Stimulated activated CD4-positive, alpha-beta T cell treated with anti-CD3 and anti-CD28 coated beads, Interleukin-2, amount 100 ng/mL, for 48 hours (primary cell): ENCODE measurements at regions not wholly inside any gene's neighbourhood (a gene's known extent, or its start where the extent isn't known, plus 50 kb on each side); places are given as distances from the start of the nearest gene placed in this dataset.
"Not testable (repeated sequence)": the region's sequence is repeated elsewhere in the genome, so short reads cannot be mapped to it uniquely, and the experiment has no call there.

ENCODE experiments used
- DNase-seq, 2 donors: peaks; one replicate each; pipeline ENCODE4 v3.0.0-alpha.2; 2020

DNA sequence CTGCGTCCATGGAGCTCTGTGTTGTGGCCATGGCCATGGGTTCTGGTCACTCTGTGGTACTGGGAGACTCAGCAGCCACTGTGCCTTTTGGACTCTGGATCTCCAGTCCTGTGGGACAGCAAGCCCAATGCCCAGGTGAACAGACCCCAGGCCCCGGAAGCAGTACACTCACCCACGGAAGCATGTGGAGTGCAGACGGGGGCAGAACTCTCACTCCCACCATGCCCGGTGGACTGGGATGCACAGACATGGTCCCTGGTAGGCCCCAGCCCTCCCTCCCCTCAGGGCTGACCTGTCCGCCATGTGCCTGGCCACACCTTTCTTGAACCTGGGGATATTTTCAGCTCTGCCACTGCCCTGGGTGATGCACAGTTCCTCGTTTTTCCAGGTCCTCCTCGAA, 163.3 kb downstream of the URI1 start:
- no peak for DNase-seq

DNA sequence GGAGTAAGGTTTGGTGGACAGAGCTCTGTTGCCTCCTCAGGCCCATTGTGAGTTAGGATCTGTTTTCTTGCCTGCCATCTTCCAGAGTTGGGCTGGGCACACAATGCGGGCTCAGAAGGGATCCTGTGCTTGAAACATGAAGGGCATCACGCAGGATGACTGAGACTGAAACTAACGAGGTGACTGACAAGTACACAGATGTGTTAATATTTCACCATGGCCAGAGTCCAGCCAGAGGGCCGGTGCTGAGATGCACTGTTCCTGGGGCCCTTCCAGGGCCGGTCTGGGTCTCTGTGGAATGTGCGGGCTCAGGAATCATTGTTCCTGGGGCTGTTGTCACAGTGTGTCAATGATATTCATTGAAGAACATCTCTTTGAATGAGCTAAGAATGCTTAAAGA, 163.7 kb downstream of the URI1 start:
- no peak for DNase-seq

DNA sequence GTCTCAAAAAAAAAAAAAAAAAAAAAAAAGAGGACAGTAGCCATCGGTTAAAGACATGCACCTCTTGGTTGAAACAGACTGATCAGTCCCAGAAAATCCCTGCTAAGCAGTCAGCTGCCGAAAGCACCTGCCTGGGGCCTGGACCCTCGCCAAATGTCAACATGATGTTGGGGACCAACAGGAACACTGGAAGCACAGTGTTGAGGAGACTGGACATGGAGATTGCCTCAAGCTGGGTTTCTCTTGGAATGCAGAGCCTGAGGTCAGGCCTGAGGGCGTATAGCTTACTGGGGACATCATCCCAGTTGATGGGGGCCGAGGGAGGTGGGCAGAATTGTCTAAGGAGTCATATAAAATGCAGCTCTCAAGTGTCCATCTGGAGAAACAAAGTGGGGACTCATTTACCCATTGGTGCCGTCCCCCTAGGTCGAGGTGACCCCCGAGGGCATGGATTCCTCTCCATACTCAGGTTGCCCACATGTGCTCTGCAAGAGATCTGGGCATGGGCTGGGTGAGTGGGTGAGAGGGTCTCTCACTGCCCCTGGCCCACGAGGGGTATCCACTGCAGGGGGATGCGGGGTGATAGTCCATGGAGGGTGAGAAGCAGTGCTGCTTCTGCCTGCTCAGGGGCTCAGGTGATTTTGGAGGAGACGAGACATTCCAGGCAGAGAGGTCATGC, 164.5 kb downstream of the URI1 start:
- DNase-seq, result no peak

DNA sequence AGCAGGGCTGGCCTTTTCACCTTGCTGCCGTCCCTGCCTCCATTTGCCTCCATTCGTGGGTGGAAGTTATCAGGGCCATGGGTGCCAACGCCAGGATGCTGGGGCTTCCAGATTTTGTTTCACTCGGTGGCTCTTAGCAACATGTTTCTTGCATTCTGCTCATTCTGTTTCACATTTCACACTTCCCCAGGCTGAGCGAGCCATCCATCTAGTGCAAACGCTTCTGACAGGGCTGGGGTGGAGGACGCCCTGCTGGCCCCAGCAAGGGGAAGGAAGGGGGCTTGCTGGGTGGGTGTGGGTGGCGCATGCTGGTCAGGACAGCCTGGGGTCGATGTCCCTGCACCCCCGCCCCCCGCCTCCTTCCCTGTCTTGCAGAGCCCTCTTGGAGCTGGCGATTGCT, 165.2 kb downstream of the URI1 start:
- no peak for DNase-seq

DNA sequence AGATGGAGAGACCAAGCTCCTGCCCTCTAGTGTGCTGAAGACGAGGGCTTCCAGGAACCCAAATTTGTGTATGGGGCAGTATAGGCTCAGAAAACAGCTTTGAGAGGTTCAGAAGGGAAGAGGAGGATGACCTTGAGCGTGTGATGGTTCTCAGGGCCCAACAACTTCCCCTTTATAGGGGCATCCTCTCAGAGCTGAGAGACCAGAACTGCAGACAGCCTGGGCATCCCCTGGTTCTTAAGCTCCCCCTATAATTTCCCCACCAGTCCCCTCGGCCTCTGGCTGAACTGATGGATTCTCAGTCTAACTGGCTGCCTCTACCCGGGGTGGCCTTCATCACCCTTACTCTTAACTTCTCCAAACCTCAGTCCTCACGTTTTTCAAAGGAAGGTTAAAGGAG, 167.5 kb downstream of the URI1 start:
- DNase-seq, result no peak

DNA sequence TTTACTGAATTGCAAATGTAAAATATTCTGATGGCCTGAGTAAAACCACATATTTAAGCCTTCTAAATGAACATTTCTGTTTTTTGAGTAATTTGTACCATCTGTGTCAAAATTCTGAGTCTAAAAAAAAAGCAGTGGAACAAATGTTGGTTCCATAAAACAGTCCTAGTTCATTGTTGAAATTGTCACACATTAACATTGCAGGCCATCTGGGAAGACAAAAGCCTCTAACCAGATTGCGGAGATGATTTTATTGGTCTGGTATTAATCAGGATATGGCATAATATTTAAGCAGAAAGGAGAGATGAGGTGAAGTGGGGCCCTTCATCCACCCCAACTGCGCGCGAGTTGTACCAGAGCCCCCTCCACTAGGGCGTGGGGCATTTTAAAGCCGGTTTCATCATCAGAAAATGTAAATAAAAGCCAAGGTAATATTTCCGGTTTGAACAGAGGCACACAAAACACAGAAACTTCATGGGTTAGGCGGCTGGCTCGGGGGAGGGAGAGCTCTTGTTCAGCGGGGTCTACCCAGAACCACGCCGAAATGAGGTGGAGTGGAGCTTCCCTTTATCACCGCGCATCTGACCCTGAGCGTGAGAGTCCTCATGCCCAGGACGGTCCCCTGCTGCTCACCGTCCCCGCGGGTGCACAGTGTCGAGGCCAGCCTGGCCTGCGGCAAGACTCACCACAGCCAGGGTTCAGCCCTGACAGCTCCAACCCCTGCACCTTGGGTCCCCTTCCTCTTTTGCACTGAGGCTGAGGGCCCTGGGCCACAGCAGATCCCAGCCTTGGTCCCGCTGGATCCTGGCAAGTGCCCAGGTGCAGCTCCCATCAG, 169.2 kb downstream of the URI1 start:
- no peak for DNase-seq

DNA sequence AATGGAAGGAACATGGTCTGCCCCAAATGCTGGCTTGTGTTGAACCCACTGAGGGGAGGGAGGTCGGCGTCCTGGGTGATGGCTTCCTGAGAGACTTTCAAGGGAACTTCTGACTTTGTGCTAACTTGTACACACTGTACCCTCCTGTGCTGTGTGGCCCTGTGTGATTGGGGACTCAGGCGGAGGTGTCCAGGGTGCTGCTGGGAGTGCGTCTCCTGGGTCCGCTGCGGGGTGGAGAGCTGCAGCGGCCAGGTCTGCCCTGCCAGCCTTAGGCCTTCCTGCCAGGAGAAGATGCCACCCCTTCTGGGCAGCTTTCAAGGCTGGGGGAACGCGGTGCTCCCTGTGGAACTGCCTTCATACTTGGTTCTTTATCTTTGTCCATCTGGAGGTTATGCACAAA, 170.1 kb downstream of the URI1 start:
- no peak for DNase-seq

DNA sequence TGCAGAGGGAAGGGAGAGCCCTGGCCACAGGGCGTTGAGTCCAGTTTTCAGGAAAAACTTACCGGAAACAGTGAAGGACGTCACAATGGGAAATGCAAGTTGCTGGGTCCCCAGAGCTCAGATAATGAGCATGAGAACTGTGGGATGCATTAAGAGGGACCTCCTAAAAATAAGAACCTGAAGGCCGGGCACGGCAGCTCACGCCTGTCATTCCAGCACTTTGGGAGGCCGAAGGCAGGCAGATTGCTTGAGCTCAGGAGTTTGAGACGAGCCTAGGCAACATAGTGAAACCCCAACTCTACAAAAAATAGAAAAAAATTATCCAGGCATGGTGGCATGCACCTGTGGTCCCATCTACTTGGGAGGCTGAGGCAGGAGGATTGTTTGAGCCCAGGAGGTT, 170.6 kb downstream of the URI1 start:
- no peak for DNase-seq

DNA sequence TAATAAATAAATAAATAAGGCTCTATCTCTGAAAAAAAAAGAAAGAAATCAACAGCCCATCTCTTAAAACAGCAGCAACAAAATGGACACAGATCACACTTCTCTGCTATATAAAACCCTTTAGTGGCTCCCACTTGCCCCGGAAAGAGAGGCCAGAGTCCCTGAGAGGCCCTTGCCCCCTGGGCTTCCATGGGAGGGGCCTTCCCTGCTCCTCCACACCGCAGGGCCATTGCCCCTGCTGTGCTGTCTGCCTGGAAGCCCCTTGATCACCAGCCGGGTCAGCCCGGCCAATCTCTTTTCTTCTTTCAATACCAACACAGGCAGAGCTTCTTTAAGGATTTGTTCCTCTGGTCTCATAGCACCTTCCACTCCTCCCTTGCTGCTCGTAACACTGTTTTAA, 171.1 kb downstream of the URI1 start:
- no peak for DNase-seq

DNA sequence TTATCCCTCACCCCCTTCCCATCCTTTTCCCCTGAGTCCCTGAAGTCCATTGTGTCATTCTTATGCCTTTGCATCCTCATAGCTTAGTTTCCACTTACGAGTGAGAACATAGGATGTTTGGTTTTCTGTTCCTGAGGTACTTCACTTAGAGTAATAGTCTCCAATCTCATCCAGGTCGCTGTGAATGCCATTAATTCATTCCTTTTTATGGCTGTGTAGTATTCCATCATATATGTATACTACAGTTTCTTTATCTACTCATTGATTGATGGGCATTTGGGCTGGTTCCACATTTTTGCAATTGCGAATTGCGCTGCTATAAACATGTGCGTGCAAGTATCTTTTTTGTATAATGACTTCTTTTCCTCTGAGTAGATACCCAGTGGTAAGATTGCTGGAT, 172.1 kb downstream of the URI1 start:
- not testable (repeated sequence) for DNase-seq

DNA sequence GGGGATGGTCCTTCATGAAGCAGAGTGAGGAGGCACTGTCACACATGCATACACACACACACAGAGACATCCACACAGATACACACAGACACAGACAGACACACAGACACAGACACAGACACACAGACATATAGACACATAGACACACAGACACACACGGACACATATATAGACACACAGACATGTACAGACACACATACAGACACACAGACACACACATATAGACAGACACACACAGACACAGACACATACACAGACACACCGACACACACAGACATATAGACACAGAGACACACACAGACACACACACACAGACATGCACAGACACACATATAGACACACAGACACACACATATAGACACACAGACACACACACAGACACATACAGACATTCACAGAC, 173.9 kb downstream of the URI1 start:
- DNase-seq, result no peak

DNA sequence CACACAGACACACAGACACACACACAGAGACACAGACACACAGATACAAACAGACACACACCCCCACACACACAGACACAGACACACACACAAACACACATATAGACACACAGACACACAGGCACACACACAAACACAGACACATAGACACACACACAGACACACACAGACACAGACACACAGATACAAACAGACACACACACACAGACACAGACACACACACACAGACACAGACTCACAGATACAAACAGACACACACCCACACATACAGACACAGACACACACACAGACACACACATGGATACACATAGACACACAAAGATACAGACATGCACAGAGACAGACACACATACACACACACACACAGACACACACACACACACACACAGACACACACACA, 174.5 kb downstream of the URI1 start:
- DNase-seq, result no peak

DNA sequence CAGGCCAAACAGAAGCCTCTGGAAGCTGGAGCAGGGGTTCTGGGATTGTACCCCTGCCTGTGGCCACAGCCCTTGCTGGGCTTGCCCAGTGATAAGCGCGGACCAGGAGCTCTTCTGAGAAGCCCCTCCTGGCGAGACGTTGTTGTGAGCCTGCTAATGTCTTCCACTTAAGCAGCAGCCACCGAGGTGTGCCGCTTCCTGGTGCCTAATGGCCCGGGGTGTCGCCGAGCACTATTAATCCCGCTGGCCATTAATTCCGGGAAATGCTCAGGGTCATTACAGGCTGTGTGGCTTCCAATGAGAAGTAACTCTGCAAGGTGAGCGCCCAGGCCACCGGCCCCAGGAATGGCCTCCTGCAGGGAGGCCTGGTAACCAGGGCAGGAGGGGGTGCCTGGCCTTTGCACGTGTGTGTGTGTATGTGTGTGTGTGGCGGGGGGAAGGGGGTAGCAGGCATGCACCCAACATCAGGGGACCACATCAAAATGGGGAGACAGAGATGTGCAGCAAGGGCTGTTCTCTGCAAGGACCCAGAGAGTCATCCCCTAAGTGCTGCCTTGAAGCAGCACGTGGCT, 175.0 kb downstream of the URI1 start:
- no peak for DNase-seq

DNA sequence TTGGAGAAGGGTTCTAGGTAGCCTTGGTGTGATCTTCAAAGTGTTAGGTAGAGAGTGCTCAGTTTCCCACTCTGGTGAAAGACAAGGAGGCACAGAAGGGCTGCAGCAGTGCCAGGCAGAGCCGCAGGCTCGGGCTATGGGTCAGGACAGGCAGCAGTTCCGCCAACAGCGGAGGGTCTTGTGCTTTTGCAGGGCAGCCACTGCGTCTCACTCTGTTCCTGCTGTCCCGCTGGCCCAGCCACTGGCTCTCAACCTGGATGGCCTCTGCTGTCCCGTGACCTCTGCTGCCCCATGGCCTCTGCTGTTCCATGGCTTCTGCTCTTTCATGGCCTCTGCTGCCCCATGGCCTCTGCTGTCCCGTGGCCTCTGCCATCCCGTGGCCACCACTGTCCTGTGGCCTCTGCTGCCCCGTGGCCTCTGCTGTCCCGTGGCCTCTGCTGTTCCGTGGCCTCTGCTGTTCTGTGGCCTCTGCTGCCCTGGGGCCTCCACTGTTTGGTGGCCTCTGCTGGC, 175.7 kb downstream of the URI1 start:
- DNase-seq, result no peak

DNA sequence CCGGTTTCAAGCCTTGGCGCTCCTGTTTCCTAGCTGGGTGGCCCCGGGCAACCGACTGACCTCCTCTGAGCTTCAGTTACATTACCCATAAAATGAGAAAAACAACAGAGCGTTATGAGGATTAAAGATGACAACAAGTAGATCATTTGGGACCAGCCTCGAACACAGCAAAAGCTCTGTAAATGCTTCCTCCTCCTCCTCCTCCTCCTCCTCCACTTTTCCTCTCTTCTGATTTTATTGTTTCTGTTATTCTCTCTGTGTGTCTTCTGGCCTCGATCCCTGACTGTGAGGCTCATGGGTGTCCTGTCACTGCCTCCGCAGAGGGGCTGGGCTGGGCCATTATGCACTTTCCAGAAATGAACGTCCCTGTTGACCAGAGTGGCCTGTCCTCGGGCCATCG, 176.2 kb downstream of the URI1 start:
- DNase-seq, result no peak

DNA sequence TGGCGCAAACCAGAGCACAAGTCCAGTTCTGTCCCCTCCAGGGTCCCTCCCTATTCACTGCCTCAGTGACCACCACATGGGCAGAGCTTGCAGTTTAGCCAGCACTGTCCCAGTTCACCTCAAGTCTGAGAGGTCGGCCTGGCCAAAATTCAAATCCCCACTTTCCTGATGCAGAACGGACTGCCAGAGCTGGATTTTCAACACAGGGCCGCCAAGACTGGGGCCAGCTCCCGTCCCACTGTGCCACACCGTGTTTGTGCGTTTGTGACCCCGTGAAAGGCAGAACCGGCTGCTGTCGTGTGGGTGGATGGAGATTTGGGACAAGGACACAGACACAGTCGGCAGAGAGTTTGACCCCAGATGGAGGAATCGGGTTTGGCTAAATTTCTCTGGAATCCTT, 176.7 kb downstream of the URI1 start:
- no peak for DNase-seq

DNA sequence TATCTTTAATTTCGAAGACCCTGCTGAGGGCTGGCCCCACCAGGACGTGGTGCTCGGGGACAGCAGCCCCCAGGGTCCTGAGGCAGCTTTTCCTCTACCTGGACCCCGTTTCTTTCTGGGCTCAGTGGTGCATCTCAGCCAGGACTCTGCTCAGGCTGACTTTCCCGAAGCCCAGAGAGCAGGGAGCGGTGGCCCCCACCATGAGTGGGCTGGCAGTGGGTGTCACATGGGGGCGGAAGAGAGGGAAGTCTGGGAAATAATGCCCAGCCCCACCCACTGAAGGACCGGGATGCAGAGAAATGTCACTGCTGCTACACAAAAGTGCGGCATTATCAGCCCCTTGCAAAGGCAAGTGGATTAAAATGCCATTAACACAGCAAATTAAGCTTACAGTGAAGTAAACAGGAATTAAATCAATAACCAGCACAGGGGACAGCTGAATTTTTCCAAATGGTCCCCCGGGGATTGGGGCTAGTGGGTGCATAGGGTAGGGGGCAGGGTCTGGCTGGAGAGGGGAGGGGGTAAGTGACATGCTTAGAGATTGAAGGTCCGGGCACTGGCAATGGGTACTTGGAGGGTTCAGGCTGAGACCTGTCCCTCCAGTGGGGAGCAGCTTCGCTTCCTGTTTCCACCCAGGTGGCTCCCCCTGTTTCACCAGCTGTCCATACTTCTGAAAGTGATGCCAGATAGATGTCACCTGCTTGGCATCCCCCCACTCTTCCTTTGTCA, 177.3 kb downstream of the URI1 start:
- DNase-seq, result no peak

DNA sequence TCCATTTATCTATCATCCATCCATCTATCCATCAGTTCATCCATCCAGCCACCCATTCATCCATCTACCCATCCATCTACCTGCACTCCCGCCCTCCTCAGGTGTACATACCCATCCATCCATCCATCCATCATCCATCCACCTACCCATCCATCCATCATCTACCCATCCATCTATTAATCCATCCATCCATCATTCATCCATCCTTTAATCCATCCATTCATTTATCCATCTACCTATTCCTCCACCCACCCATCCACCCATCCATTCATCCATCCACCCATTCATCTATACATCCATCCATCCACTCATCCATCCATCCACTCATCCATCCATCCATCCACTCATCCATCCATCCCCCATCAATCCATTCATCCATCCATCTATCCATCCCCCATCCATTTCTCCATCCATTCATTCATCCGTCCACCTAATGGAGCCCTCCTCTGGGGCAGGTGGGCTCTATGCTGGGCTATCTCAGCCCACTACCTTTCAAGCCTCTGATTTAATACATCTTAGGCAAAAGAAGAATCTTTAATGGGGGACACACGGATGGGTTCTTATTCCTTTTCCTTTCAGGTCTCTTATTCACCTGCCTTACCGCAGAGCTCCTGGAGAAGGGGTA, 178.9 kb downstream of the URI1 start:
- no peak for DNase-seq

DNA sequence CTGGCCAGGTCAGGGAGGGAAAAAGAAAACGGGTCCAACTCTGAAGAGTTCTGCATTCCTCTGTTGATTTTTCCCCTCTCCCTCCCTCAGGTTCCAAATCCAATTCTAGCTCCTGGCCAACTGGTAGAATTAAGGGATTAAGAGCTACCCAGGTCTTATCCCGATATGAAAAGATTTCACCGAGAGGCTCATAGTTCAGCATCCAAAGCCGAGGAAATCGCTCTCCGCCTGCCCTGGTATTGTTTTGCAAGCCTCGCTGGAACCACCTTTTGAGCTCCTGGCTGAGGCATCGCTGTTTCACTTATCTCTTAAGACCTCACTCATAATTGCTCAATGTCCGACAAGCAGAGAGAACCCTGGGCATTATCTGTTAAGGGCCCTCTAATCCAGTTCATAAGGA, 180.4 kb downstream of the URI1 start:
- no peak for DNase-seq

DNA sequence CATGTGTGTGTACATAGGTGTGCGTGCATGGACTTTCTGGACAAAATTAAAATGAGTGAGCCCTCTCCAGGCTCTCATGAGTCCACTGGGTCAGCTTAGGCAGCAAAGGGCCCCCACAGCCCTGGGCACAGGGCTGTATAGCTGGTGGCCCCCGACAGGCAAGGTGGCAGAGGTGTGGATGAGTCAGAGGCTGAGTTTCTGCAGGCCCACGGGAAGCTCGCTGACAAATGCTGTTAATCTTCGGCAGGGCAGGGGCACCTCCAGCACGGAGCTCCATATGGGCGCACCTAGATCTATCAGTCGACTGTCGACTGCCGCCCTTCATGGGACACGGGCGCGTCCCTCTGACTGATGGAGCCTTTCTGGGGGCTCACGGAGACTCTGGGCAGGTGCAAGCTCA, 181.1 kb downstream of the URI1 start:
- DNase-seq, result no peak

DNA sequence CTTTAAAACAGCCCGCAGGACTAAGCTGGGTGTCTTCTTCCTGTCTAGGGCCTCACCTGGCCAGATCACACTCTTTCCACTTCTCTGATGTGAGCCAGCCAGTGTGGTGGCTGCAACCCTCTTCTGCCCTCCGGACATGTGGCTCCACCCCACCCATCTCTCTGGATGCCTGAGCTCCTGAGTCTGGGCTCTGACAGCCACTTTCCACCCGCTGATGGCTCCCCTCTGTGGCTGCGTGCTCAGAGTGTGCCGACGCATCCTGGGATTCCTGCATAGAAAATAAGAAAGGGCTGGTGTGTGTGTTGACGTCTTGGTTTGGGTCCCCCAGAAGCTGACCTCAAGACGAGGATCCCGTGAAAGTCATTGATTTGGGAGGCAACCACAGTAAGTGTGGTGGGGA, 181.6 kb downstream of the URI1 start:
- DNase-seq, result no peak

DNA sequence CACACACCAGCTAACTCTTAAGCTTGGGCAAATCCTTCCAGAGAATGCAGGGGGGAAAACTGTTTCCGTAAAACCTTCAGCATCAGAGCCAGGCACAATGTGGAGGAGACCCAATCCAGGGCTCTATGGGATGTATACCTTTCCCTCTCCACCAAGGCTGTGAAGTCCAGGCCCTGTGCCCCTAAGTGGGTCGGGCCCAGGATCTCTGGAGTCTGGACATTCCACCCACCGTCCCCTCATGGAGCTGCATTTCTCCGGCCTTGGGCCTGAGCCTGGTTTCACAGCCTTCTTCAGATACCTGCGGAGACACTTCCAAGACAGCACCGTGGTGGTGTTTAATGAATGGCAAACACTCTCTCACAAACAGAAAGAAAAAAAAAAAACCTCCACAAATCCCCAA, 186.2 kb downstream of the URI1 start:
- no peak for DNase-seq
